ENCODE measurements at regions not wholly inside any gene's neighbourhood (a gene's known extent, or its start where the extent isn't known, plus 50 kb on each side); places are given as distances from the start of the nearest gene placed in this dataset.

DNA sequence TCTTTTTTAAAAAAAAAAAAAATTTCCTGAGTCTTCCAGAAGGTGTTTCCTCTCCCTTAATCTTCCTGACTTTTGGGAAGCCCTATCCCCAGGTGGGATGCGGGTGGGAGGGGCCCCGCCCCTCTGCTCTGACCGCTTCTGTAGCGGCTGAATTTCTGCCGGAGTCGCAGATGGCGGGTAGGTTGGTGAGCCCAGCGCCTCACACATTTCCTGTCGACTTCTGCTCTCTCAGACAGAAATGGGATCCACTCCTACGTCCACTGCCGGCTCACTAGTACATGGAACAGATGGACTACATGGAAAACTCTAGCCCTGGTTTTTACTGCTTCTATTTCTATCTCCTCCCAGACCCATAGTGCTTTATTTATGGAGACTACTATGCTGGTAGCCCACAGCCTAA is 90.9 kb downstream of the NEUROD6 start:
- Mint-ChIP-seq H3K9me3 (peaks cover 27% of the 10 kb centered on the region), H3K27me3 (ENCODE audit: insufficient read depth) (no peaks in the 10 kb centered on the region), H3K4me1 (ENCODE audit: low read depth) (no peaks in the 10 kb centered on the region), H3K36me3 (ENCODE audit: low read depth) (no peaks in the 10 kb centered on the region), H3K27ac (no peak overlapping the region), H3K4me3 (no peak overlapping the region)
- TF ChIP-seq, protein P1, sequence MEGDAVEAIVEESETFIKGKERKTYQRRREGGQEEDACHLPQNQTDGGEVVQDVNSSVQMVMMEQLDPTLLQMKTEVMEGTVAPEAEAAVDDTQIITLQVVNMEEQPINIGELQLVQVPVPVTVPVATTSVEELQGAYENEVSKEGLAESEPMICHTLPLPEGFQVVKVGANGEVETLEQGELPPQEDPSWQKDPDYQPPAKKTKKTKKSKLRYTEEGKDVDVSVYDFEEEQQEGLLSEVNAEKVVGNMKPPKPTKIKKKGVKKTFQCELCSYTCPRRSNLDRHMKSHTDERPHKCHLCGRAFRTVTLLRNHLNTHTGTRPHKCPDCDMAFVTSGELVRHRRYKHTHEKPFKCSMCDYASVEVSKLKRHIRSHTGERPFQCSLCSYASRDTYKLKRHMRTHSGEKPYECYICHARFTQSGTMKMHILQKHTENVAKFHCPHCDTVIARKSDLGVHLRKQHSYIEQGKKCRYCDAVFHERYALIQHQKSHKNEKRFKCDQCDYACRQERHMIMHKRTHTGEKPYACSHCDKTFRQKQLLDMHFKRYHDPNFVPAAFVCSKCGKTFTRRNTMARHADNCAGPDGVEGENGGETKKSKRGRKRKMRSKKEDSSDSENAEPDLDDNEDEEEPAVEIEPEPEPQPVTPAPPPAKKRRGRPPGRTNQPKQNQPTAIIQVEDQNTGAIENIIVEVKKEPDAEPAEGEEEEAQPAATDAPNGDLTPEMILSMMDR (IDR thresholded peaks at IDR 0.05) = no peak
- no peak for DNase-seq

DNA sequence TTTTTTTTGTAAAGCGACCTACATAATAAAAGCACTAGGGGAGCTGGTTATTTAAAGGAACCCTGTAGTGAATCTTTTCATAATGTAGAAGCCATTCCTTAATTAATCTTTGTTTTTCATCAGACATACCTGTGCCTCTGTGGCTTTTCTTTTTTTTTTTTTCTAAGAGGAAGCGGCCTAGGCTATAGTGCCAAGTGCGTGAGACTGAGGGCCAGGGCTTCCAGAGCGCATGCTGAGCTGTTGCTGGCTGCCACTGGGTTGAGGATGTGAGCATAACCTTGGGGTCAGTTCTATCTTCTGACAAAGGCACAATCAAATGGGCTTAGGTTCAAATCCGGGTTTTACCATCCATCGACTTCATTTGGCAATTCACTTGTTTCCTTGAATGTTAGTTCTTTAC is 103.7 kb downstream of the NEUROD6 start:
- H3K27ac Mint-ChIP-seq = no peak overlapping the region
- TF ChIP-seq, protein P1 (IDR thresholded peaks at IDR 0.05) = no peak
- H3K9me3 Mint-ChIP-seq = peaks cover 17% of the 10 kb centered on the region
- no peak overlapping the region for H3K4me3 Mint-ChIP-seq
- H3K36me3 Mint-ChIP-seq (ENCODE audit: low read depth) = no peaks in the 10 kb centered on the region
- H3K27me3 Mint-ChIP-seq (ENCODE audit: insufficient read depth) = no peaks in the 10 kb centered on the region
- DNase-seq = no peak
- no peaks in the 10 kb centered on the region for H3K4me1 Mint-ChIP-seq (ENCODE audit: low read depth)

DNA sequence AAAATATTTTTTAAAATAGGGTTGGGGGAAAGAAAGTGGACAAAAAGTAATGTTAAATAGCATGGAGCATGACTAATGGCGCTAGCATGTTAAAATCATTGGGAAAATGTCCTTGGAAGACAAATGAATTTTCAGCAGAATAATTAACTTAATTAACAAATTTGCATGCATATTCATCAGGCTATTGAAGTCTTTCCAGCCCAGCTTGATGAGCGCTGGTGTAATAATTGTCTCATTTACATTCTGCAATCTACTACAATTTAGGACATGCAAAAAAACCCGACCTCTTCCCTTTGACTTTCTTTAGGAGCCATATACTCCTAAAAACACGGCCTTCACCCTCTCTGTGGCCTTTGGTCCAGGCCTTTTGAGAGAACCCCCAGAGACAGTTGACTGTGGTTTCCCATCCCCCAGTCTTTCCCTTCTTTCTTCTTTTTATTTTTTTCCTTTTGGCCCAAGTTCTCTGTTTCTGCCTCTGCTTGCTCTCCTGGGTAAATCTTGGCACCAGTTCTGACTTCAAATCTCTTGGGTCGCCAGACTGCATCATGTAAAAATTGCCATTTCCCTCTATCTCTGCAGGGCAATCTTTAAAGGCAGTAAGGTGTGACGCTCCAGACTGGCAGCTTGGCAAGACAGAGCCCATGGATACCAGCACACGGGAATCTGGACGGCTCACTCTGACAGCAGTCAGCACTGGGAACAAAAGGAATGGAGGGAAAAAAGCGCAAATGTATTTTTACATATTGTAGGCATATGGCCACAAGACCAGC is 105.5 kb downstream of the NEUROD6 start:
- no peaks in the 10 kb centered on the region for H3K27me3 Mint-ChIP-seq (ENCODE audit: insufficient read depth)
- no peak for DNase-seq
- H3K4me1 Mint-ChIP-seq (ENCODE audit: low read depth) = no peaks in the 10 kb centered on the region
- no peak overlapping the region for H3K4me3 Mint-ChIP-seq
- no peaks in the 10 kb centered on the region for H3K36me3 Mint-ChIP-seq (ENCODE audit: low read depth)
- no peak overlapping the region for H3K27ac Mint-ChIP-seq
- TF ChIP-seq, protein P1 (IDR thresholded peaks at IDR 0.05) = no peak
- peaks cover 17% of the 10 kb centered on the region for H3K9me3 Mint-ChIP-seq

DNA sequence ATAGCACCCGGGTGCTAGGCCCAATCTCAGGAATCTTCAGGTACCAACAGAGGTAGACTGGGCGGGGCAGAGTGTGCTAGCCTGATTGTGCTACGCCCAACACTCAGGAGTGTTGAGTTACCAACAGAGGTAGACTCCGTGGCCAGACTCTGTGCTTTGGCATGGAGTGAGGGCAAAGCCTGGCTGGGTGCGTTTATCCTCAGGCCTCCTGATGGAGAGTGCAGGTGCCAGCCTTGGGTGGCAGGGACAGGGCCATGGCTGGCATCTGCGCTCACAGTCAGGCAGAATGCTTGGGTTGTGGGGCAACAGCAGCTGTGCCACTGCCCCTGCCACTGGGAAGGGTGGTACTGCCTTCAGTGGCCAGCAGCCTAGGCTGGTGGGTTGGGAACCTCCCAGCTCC is 111.6 kb downstream of the NEUROD6 start:
- Mint-ChIP-seq H3K27ac (no peak overlapping the region), H3K27me3 (ENCODE audit: insufficient read depth) (no peaks in the 10 kb centered on the region), H3K36me3 (ENCODE audit: low read depth) (no peaks in the 10 kb centered on the region), H3K9me3 (peaks cover 45% of the 10 kb centered on the region), H3K4me1 (ENCODE audit: low read depth) (no peaks in the 10 kb centered on the region), H3K4me3 (no peak overlapping the region)
- TF ChIP-seq, protein P1 (IDR thresholded peaks at IDR 0.05) = no peak
- no peak for DNase-seq

DNA sequence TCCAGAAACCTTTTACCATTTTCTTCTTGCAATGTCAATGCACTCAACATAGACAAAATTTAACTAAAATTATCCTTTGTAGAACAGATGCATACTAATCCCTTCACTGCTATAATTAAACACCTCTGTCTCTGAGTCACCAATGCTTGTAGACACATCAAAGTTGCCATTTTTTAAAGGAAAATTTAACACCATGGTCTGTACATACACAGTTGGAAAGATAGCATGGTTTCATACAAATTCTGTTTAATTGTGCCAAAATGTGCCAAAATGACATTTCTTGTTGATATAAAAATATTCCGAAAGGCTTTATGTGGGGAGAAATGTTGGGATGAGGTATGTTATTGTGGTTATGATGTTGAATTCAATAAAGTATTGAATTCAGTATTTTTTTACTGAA is 125.8 kb downstream of the NEUROD6 start:
- Mint-ChIP-seq H3K36me3 (ENCODE audit: low read depth) (no peaks in the 10 kb centered on the region), H3K27me3 (ENCODE audit: insufficient read depth) (peaks cover under 1% of the 10 kb centered on the region), H3K4me3 (no peak overlapping the region), H3K9me3 (peaks cover 26% of the 10 kb centered on the region), H3K27ac (no peak overlapping the region), H3K4me1 (ENCODE audit: low read depth) (no peaks in the 10 kb centered on the region)
- TF ChIP-seq, protein P1 (IDR thresholded peaks at IDR 0.05) = no peak
- DNase-seq = no peak
